NCI-H748 treated with DMSO at 0.1 percent for 48 hours (cell line): ENCODE measurements at regions not wholly inside any gene's neighbourhood (a gene's known extent, or its start where the extent isn't known, plus 50 kb on each side); places are given as distances from the start of the nearest gene placed in this dataset.
"Not testable (repeated sequence)": the region's sequence is repeated elsewhere in the genome, so short reads cannot be mapped to it uniquely, and the experiment has no call there.

Source experiments
- DNase-seq: peaks from one replicate; lab custom pipeline; 2025; lab: John Stamatoyannopoulos, UW

- no peak for DNase-seq
These were observed 611.6 kb upstream of the CCDC179 start for GRCh38 chr11:23471878-23472277.

- no peak for DNase-seq
These were observed 613.5 kb upstream of the CCDC179 start for GRCh38 chr11:23473782-23474181.

GRCh38 chr11:23480736-23481135, 620.5 kb upstream of the CCDC179 start:
- no peak for DNase-seq

GRCh38 chr11:23484146-23484545, 623.9 kb upstream of the CCDC179 start:
- DNase-seq, result not testable (repeated sequence)

GRCh38 chr11:23484618-23485017, 624.3 kb upstream of the CCDC179 start:
- DNase-seq, result not testable (repeated sequence)

GRCh38 chr11:23490557-23491235, 630.4 kb upstream of the CCDC179 start:
- DNase-seq, result no peak

GRCh38 chr11:23494981-23495380, 634.7 kb upstream of the CCDC179 start:
- DNase-seq, result no peak

- DNase-seq, result no peak
These were observed 636.1 kb upstream of the CCDC179 start for GRCh38 chr11:23496340-23496739.

- no peak for DNase-seq
These were observed 636.8 kb upstream of the CCDC179 start for GRCh38 chr11:23497040-23497439.

GRCh38 chr11:23502389-23502788, 642.1 kb upstream of the CCDC179 start:
- DNase-seq, result no peak

- DNase-seq, result no peak
These were observed 642.6 kb upstream of the CCDC179 start for GRCh38 chr11:23502826-23503225.

- DNase-seq, result no peak
These were observed 648.7 kb upstream of the CCDC179 start for GRCh38 chr11:23509023-23509422.

GRCh38 chr11:23509821-23510220, 649.5 kb upstream of the CCDC179 start:
- no peak for DNase-seq

- DNase-seq, result no peak
These were observed 658.9 kb upstream of the CCDC179 start for GRCh38 chr11:23519194-23519593.

GRCh38 chr11:23520226-23520960, 660.1 kb upstream of the CCDC179 start:
- DNase-seq, result no peak

GRCh38 chr11:23536907-23537306, 676.6 kb upstream of the CCDC179 start:
- DNase-seq, result no peak

- DNase-seq, result no peak
These were observed 679.3 kb upstream of the CCDC179 start for GRCh38 chr11:23539556-23539955.

GRCh38 chr11:23540101-23540561, 679.9 kb upstream of the CCDC179 start:
- peak; percentile 13 for DNase-seq

- DNase-seq, result no peak
These were observed 681.9 kb upstream of the CCDC179 start for GRCh38 chr11:23542189-23542588.

- no peak for DNase-seq
These were observed 682.5 kb upstream of the CCDC179 start for GRCh38 chr11:23542816-23543215.

- DNase-seq, result no peak
These were observed 683.5 kb upstream of the CCDC179 start for GRCh38 chr11:23543651-23544222.

GRCh38 chr11:23551706-23552105, 691.4 kb upstream of the CCDC179 start:
- DNase-seq, result no peak

GRCh38 chr11:23554002-23554401, 693.7 kb upstream of the CCDC179 start:
- no peak for DNase-seq
